ENCODE measurements at regions not wholly inside any gene's neighbourhood (a gene's known extent, or its start where the extent isn't known, plus 50 kb on each side); places are given as distances from the start of the nearest gene placed in this dataset.
"Not testable (repeated sequence)": the region's sequence is repeated elsewhere in the genome, so short reads cannot be mapped to it uniquely, and the experiment has no call there.

- Histone ChIP-seq H3K4me1 (ENCODE audit: control insufficient read depth, insufficient read depth, low read length) (peaks cover 22% of the 10 kb centered on the region), H3K9me3 (ENCODE audit: control insufficient read depth, low read length) (peaks cover 4% of the 10 kb centered on the region), H3K9ac (ENCODE audit: low read length) (no peak overlapping the region), H3K36me3 (ENCODE audit: control insufficient read depth, insufficient read depth, low read length, severe bottlenecking) (no peaks in the 10 kb centered on the region), H3K27me3 (replicated peaks; ENCODE audit: control insufficient read depth, insufficient read depth, low read length) (no peaks in the 10 kb centered on the region), H3K4me3 (ENCODE audit: low read length) (no peak overlapping the region)
- DNase-seq (ENCODE audit: low read depth), result no peak
These were observed 175.0 kb upstream of the COL11A1 start for GRCh38 chr1:103283371-103283770.

- H3K27me3 ChIP-seq (replicated peaks; ENCODE audit: control insufficient read depth, insufficient read depth, low read length), result no peaks in the 10 kb centered on the region
- no peaks in the 10 kb centered on the region for H3K36me3 ChIP-seq (ENCODE audit: control insufficient read depth, insufficient read depth, low read length, severe bottlenecking)
- no peak overlapping the region for H3K4me3 ChIP-seq (ENCODE audit: low read length)
- H3K9me3 ChIP-seq (ENCODE audit: control insufficient read depth, low read length), result peaks cover 2% of the 10 kb centered on the region
- peaks cover 22% of the 10 kb centered on the region for H3K4me1 ChIP-seq (ENCODE audit: control insufficient read depth, insufficient read depth, low read length)
- no peak overlapping the region for H3K9ac ChIP-seq (ENCODE audit: low read length)
- peak; percentile 30 for DNase-seq (ENCODE audit: low read depth)
These were observed 167.4 kb upstream of the COL11A1 start for GRCh38 chr1:103275725-103276124.

DNA sequence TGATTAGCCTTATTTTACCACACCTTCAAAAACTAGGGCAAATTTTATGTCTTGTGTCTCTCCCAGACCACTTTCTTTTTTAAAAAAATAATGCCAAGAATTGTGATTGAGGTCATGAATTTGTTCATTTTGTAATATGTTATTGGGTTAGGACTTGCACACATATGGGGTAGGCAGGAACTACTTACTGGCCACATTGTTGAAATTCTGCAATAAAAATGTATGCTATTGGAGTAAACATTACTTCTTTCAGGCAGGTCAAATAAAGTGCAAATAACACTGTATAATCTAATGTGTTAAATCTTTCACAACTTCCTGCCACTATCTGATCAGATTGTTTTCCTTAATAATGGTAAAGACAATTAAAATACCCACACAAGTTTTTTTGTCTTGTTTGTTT lies 166.6 kb upstream of the COL11A1 start:
- Histone ChIP-seq H3K4me3 (ENCODE audit: low read length) (no peak overlapping the region), H3K27me3 (replicated peaks; ENCODE audit: control insufficient read depth, insufficient read depth, low read length) (no peaks in the 10 kb centered on the region), H3K9me3 (ENCODE audit: control insufficient read depth, low read length) (no peaks in the 10 kb centered on the region), H3K36me3 (ENCODE audit: control insufficient read depth, insufficient read depth, low read length, severe bottlenecking) (no peaks in the 10 kb centered on the region), H3K9ac (ENCODE audit: low read length) (no peak overlapping the region), H3K4me1 (ENCODE audit: control insufficient read depth, insufficient read depth, low read length) (peaks cover 22% of the 10 kb centered on the region)
- DNase-seq (ENCODE audit: low read depth), result peak; percentile 19

- no peaks in the 10 kb centered on the region for H3K9me3 ChIP-seq (ENCODE audit: control insufficient read depth, low read length)
- H3K36me3 ChIP-seq (ENCODE audit: control insufficient read depth, insufficient read depth, low read length, severe bottlenecking), result no peaks in the 10 kb centered on the region
- H3K4me3 ChIP-seq (ENCODE audit: low read length), result no peak overlapping the region
- H3K9ac ChIP-seq (ENCODE audit: low read length), result no peak overlapping the region
- peaks cover 18% of the 10 kb centered on the region for H3K4me1 ChIP-seq (ENCODE audit: control insufficient read depth, insufficient read depth, low read length)
- no peaks in the 10 kb centered on the region for H3K27me3 ChIP-seq (replicated peaks; ENCODE audit: control insufficient read depth, insufficient read depth, low read length)
- no peak for DNase-seq (ENCODE audit: low read depth)
These were observed 164.8 kb upstream of the COL11A1 start for GRCh38 chr1:103273106-103273505.

DNA sequence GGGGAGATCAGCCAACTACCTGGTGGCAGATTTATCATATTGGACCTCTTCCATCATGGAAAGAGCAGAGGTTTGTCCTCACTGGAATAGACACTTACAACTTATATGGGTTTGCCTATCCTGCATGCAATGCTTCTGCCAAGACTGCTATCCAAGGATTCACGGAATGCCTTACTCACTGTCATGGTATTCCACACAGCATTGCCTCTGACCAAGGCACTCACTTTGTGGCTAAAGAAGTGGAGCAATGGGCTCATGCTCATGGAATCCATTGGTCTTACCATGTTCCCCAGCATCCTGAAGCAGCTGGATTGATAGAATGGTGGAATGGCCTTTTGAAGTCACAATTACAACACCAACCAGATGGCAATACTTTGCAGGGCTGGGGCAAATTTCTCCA lies 163.1 kb upstream of the COL11A1 start:
- H3K9ac ChIP-seq (ENCODE audit: low read length); H3K4me3 ChIP-seq (ENCODE audit: low read length); H3K36me3 ChIP-seq (ENCODE audit: control insufficient read depth, insufficient read depth, low read length, severe bottlenecking); H3K9me3 ChIP-seq (ENCODE audit: control insufficient read depth, low read length); H3K27me3 ChIP-seq (replicated peaks; ENCODE audit: control insufficient read depth, insufficient read depth, low read length): not testable (repeated sequence)
- peaks cover 21% of the 10 kb centered on the region for H3K4me1 ChIP-seq (ENCODE audit: control insufficient read depth, insufficient read depth, low read length)
- DNase-seq (ENCODE audit: low read depth), result peak; percentile 31

DNA sequence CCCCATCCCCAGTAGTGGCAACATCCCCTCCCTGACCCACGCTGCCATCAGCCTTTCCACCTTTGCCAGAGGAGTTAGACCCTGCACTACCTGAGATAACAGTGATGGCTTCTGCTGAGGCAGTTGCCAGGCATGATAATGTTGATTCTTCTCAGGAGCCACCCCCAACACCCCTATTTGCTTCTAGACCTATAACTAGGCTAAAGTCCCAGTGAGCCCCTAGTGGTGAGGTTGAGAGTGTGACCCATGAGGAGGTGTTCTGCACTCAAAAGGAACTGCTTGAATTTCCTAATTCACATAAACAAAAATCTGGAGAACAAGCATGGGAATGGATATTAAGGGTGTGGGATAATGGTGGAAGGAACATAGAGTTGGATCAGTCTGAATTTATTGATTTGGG lies 159.6 kb upstream of the COL11A1 start:
- Histone ChIP-seq H3K4me3 (ENCODE audit: low read length) (no peak overlapping the region), H3K36me3 (ENCODE audit: control insufficient read depth, insufficient read depth, low read length, severe bottlenecking) (no peaks in the 10 kb centered on the region), H3K27me3 (replicated peaks; ENCODE audit: control insufficient read depth, insufficient read depth, low read length) (no peaks in the 10 kb centered on the region), H3K9ac (ENCODE audit: low read length) (no peak overlapping the region), H3K9me3 (ENCODE audit: control insufficient read depth, low read length) (no peaks in the 10 kb centered on the region), H3K4me1 (ENCODE audit: control insufficient read depth, insufficient read depth, low read length) (peaks cover 15% of the 10 kb centered on the region)
- DNase-seq (ENCODE audit: low read depth), result no peak

- Histone ChIP-seq H3K4me3 (ENCODE audit: low read length) (no peak overlapping the region), H3K27me3 (replicated peaks; ENCODE audit: control insufficient read depth, insufficient read depth, low read length) (no peaks in the 10 kb centered on the region), H3K9ac (ENCODE audit: low read length) (no peak overlapping the region), H3K36me3 (ENCODE audit: control insufficient read depth, insufficient read depth, low read length, severe bottlenecking) (no peaks in the 10 kb centered on the region), H3K4me1 (ENCODE audit: control insufficient read depth, insufficient read depth, low read length) (peaks cover 15% of the 10 kb centered on the region), H3K9me3 (ENCODE audit: control insufficient read depth, low read length) (no peaks in the 10 kb centered on the region)
- DNase-seq (ENCODE audit: low read depth), result no peak
These were observed 158.9 kb upstream of the COL11A1 start for GRCh38 chr1:103267266-103267665.

GRCh38 chr1:103266036-103266435 lies 157.7 kb upstream of the COL11A1 start:
- H3K9ac ChIP-seq (ENCODE audit: low read length), result peak overlapping the region; percentile 79

GRCh38 chr1:103265551-103265950 lies 157.2 kb upstream of the COL11A1 start:
- DNase-seq (ENCODE audit: low read depth), result peak; percentile 63
- peaks cover 15% of the 10 kb centered on the region for H3K4me1 ChIP-seq (ENCODE audit: control insufficient read depth, insufficient read depth, low read length)
- H3K36me3 ChIP-seq (ENCODE audit: control insufficient read depth, insufficient read depth, low read length, severe bottlenecking), result no peaks in the 10 kb centered on the region
- peak overlapping the region; percentile 79 for H3K9ac ChIP-seq (ENCODE audit: low read length)
- peak overlapping the region; percentile 8 for H3K4me3 ChIP-seq (ENCODE audit: low read length)
- no peaks in the 10 kb centered on the region for H3K9me3 ChIP-seq (ENCODE audit: control insufficient read depth, low read length)
- H3K27me3 ChIP-seq (replicated peaks; ENCODE audit: control insufficient read depth, insufficient read depth, low read length), result no peaks in the 10 kb centered on the region

More at GRCh38 chr1:103266036-103266435, 157.7 kb upstream of the COL11A1 start:
- Histone ChIP-seq H3K4me3 (ENCODE audit: low read length) (peak overlapping the region; percentile 8), H3K4me1 (ENCODE audit: control insufficient read depth, insufficient read depth, low read length) (peaks cover 15% of the 10 kb centered on the region), H3K36me3 (ENCODE audit: control insufficient read depth, insufficient read depth, low read length, severe bottlenecking) (no peaks in the 10 kb centered on the region), H3K9me3 (ENCODE audit: control insufficient read depth, low read length) (no peaks in the 10 kb centered on the region), H3K27me3 (replicated peaks; ENCODE audit: control insufficient read depth, insufficient read depth, low read length) (no peaks in the 10 kb centered on the region)
- DNase-seq (ENCODE audit: low read depth), result peak; percentile 75

DNA sequence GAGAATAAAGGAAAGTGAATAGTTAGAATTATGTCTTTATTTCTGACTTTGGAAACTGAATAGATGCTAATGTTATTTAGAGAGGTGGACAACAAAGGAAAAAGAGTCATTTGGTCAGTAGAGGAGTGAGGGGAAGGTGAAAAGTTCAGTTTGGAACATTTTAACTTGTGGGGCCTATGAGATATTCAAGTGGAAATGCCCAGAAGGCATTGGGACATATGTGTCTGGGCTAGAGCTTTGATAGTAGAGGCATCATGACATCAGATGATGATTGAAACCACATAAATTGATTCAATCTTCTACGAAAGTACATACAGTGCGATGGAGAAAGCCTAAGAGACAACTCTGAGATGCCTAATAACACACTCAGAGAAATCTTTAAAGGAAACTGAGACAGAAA lies 151.7 kb upstream of the COL11A1 start:
- no peak for DNase-seq (ENCODE audit: low read depth)
- Histone ChIP-seq H3K9ac (ENCODE audit: low read length) (no peak overlapping the region), H3K4me3 (ENCODE audit: low read length) (no peak overlapping the region), H3K36me3 (ENCODE audit: control insufficient read depth, insufficient read depth, low read length, severe bottlenecking) (no peaks in the 10 kb centered on the region), H3K4me1 (ENCODE audit: control insufficient read depth, insufficient read depth, low read length) (peaks cover 39% of the 10 kb centered on the region), H3K27me3 (replicated peaks; ENCODE audit: control insufficient read depth, insufficient read depth, low read length) (no peaks in the 10 kb centered on the region), H3K9me3 (ENCODE audit: control insufficient read depth, low read length) (no peaks in the 10 kb centered on the region)

GRCh38 chr1:103256490-103256889 lies 148.2 kb upstream of the COL11A1 start:
- Histone ChIP-seq H3K4me1 (ENCODE audit: control insufficient read depth, insufficient read depth, low read length) (peaks cover 38% of the 10 kb centered on the region), H3K9ac (ENCODE audit: low read length) (peak overlapping the region; percentile 52), H3K36me3 (ENCODE audit: control insufficient read depth, insufficient read depth, low read length, severe bottlenecking) (no peaks in the 10 kb centered on the region), H3K4me3 (ENCODE audit: low read length) (peak overlapping the region; percentile 35), H3K9me3 (ENCODE audit: control insufficient read depth, low read length) (no peaks in the 10 kb centered on the region), H3K27me3 (replicated peaks; ENCODE audit: control insufficient read depth, insufficient read depth, low read length) (no peaks in the 10 kb centered on the region)
- peak; percentile 77 for DNase-seq (ENCODE audit: low read depth)

- Histone ChIP-seq H3K9ac (ENCODE audit: low read length) (no peak overlapping the region), H3K27me3 (replicated peaks; ENCODE audit: control insufficient read depth, insufficient read depth, low read length) (no peaks in the 10 kb centered on the region), H3K4me1 (ENCODE audit: control insufficient read depth, insufficient read depth, low read length) (peaks cover 35% of the 10 kb centered on the region), H3K4me3 (ENCODE audit: low read length) (no peak overlapping the region), H3K36me3 (ENCODE audit: control insufficient read depth, insufficient read depth, low read length, severe bottlenecking) (no peaks in the 10 kb centered on the region), H3K9me3 (ENCODE audit: control insufficient read depth, low read length) (no peaks in the 10 kb centered on the region)
- peak; percentile 69 for DNase-seq (ENCODE audit: low read depth)
These were observed 146.4 kb upstream of the COL11A1 start for GRCh38 chr1:103254691-103255090.
